MV-4-11 (cell line): ENCODE measurements at regions not wholly inside any gene's neighbourhood (a gene's known extent, or its start where the extent isn't known, plus 50 kb on each side); places are given as distances from the start of the nearest gene placed in this dataset.
A peak's percentile ranks its signal among the peaks of the same experiment; 100 is the strongest.

Experiments
- DNase-seq: peaks from one replicate; lab custom pipeline; 2025; lab: John Stamatoyannopoulos, UW

DNA sequence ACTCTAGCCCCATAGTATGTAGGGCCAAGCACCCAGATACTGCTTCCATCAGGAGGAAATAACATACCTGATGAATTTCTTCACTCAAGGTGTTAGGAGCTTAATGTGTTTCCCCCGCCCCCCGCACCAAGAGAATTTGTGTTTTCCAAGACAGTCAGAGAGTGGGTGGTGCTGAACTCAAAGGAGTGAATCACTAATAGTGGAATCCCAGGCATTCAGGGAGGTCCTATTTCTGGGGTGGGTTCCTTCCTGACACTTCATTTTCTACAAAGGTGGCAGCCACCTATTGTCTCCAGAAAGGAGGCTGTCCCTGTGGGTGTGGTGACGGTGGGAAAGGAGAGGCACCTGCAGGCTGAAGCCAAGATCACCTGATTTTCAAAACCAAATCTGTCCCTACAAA lies 50.8 kb upstream of the ELF5 start:
- DNase-seq = no peak

GRCh38 chr11:34564807-34565241 lies 51.2 kb upstream of the ELF5 start:
- no peak for DNase-seq

DNA sequence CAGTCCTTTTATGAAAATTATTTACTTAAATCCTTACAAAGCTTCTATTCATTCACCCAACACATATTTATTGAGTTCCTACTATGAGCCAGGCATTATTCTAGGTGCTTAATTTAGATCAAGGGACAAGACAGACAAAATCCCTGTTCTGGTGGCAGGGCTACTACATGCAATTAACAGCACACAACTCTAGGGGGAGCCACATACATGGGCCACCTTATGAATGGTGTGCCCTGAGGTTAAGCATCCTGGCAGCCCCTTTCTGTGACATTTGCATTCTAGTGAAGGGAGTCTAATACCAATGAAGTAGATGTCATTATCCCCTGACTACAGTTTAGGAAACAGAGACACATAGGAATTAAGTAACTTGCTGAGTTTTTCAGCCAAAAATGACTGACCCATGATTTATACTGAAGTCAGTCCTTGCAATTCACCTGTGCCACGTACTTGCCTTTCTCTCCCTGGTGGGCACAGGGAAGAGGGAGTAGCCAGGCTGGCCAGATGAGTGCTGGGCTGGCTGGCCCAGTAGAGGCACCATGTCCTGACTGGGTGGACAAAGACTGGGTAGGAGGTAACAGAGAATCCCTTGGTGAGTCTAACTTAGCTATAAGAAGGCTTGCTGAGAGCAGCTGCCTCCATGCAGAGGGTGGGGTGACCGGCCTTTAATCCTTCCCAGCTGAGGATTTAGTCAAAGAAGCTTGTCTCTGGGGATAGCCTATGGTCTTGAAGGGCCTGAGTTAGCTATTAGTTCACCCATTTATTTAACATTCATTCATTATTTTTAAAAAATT lies 52.0 kb upstream of the ELF5 start:
- DNase-seq = no peak

- DNase-seq = no peak
Observed at GRCh38 chr11:34566208-34566551, 52.6 kb upstream of the ELF5 start.

DNA sequence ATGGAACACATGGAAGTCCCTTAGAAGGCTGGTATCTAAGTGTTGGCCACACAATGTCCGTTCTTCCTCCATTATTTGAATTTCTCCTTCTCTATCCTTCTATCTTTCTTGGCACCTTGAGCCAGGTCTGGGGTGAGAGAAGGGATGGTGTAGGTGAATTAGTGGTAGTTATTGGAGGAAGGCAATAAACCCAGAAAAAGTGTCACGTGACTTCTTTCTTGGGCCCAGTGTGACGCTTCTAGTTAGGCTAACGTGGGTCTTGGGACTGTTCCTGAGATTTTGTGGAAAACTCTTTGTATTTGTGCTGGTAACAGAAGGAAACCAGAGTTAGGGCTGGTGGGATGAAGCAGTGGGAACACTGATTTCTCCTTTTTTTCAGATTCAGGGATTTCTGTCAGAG lies 53.1 kb upstream of the ELF5 start:
- no peak for DNase-seq

DNA sequence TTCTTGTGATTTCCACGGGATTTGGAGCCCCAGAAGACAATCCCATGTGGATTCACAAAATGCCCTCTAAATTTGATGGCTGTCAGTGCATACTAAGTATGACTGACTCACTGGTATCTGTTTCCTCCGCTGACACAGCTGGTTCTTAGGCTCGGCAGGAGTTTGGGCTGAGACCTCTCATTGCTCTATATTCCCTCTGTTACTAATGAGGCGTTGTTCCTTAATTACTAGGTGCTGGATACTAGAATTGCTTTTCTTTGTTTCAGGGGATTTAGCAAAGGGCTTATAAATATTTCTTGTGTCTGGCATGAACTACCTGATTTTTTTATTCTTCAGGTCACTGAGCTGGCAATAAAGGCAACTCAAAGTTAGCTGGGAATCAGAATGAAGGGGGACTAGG lies 53.2 kb upstream of the EHF start:
- DNase-seq = no peak

DNA sequence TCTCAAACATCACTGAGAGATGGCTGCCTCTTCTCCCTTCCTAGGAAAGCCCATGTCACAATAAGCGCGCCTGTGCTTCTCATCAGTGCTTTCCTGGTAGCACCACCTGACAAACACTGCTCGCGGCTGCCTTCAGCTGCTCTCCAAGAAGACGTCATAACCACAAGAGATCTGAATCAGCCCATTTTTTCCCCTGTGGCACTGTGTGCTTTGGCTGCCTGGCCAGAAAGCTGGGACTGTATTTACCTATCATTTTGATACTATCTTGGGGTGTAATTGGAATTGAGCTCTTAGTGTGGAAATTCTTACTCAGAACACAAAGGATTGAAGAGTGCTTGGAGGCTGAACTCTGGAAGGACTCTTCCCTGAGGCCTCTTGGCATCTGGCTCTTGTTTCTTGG lies 50.3 kb upstream of the EHF start:
- peak; percentile 3 for DNase-seq
